ENCODE measurements at regions not wholly inside any gene's neighbourhood (a gene's known extent, or its start where the extent isn't known, plus 50 kb on each side); places are given as distances from the start of the nearest gene placed in this dataset.
"Not testable (repeated sequence)": the region's sequence is repeated elsewhere in the genome, so short reads cannot be mapped to it uniquely, and the experiment has no call there.

DNA sequence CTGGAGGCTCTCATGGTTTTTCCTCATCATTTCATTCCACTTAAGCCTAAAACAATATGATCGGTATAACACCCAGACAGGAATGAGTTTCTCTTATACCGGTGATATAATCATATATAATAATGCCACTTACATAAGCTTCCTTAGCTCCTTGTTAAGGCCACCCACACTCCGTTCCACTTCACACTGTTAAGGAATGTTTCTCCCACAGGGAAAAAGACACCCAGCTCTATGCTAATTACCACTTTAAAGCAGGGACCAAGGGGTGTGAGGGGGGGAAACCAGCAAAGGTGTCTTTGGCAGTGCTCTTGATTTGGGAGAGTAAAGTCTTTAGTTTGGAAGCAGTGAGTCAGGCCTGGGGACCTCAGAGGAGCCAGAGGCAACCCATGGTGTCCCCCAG is 245.4 kb downstream of the NPIPA7 start:
- DNase-seq = not testable (repeated sequence)

DNA sequence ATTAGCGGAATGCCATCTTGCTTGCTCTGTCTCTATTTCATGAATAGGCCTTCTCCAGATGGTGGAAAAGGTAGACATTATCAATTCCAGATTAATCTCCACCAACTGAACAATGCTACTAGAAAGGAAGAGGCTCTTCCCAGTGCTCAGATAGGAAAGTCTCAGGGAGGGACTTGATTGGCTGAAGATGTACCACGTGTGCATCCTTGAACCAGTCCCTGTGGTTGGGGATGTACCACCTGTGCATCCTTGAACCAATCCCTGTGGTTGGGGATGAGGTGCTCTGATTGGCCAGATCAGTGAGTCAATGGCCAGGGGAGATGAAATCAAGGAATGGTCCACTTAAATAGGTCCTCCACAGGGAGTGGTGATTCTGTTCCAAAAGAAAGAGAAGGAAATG is 246.2 kb downstream of the NPIPA7 start:
- DNase-seq = not testable (repeated sequence)

DNA sequence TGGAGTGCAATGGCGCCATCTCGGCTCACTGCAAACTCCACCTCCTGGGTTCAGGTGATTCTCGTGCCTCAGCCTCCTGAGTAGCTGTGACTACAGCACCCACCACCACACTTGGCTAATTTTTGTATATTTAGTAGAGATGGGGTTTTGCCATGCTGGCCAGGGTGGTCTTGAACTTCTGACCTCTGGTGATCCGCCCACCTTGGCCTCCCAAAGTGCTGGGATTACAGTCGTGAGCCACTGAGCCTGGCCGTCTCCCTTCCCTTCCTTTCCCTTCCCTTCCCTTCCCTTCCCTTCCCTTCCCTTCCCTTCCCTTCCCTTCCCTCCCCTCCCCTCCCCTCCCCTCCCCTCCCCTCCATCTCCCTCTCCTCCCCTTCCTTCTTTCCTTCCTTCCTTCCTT is 248.9 kb downstream of the NPIPA7 start:
- DNase-seq = not testable (repeated sequence)

DNA sequence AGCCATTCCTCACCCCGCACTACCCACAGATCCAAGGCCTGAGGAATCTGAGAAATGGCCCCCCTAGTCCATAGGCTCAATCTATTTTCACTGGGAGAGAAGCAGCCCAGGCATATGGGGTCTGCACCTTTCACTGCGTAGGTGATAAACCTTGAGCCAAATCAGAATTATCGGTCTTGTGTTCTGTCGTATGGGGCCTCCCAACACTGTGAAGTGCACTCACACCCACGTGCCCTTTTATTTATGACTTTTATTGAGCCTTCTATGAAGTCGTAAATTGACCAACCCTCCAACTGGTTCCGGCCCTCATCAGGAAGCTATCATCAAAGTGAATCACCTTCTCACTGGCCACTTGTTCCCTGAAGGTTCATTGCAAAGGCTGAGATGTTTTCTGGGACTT is 259.3 kb downstream of the NPIPA7 start:
- not testable (repeated sequence) for DNase-seq

DNA sequence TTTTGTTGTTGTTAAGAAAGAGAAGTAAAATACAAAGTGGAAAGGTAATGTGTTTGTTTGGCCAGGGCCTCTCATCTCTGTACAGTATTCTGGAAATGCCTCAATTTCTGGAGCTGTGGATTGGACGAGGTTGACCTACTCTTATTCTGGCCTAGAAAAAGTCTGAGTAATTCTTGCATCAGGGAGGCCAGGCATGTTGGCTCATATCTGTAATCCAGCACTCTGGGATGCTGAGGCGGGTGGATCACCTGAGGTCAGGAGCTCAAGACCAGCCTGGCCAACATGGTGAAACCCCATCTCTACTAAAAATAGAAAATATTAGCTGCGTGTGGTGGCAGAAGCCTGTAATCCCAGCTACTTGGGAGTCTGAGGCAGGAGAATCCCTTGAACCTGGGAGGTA is 259.8 kb downstream of the NPIPA7 start:
- not testable (repeated sequence) for DNase-seq

DNA sequence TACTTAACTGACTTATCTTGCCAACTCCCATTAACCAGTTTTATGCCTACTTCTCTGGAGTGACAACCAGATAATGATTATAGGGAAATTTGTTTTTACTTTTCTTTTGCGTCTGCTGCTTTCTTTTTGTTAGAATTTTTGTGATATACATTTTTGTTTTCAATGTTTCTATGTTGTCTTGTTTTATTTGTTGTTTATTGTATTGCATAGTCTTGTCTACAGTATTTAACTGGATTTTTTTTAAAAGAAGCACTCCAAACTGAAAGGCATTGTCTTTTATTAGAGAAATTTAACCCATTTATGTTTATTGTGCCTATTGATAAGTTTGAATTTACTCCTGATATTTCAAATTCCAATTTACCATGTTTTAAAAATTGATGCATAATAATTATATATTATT is 264.9 kb downstream of the NPIPA7 start:
- DNase-seq = not testable (repeated sequence)

DNA sequence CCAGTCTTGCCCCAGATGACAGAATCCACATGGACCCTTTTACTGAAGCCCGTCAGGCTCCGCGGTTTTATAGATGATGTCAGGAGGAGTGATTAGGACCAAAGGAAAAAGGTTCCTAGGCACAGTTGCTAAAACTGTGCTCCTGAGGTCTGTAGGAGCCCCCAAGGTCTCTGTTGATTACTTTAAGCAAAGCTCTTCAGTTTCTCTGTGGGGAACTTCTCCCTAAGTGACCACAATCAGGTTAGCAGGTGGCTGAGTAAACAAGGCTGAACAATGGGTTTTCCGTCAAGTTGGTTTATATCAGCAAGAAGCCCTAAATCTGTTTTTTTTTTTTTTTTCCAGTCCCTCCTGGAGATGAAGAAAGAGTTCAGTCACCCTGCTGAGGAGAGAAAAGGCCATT is 269.1 kb downstream of the NPIPA7 start:
- DNase-seq = not testable (repeated sequence)

DNA sequence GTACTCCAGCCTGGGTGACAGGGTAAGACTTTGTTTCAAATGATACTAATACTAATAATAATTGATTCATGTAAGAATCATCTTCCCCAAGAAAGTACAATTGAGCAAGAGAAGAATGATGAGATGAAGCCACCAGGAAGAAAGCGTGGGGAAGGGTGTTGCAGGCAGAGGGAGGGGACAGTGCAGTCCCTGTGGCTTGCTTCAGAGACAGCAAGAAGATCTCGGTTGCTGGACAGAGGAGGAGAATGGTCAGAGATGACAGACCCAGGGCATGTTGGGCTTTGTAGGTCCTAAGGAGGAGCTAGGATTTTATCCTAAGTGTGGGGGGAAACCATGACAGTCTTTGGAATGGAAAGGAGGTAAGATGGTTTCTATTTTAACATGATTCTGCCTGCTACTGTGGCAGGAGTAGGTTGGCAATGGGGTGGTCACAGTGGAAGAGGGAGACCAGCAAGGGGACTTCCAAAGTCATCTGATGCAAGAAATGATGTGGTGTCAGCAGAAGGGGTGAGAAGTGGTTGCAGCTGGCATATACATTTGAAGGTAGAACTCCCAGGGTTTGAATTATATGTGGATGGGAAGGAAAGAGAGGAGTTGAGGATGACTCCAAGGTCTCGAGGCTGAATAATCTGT is 293.4 kb downstream of the NPIPA7 start:
- DNase-seq = not testable (repeated sequence)

DNA sequence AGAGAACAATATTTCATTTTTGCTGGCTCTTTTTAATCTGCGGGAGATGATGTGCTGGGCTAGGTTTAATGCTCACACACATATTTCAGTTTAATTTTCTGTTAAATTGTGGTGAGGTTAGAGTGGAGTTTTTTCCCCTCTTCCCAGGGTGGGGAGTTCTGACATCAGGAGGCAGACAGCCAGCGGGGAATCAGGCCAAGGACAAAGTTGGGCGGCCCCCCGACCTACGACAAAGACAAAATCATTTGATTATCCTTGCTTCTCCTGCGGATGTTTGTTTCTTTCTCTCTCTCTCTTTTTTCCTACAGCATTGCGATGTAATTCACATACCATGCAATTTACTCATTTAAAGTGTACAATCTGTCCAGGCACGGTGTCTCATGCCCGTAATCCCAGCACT is 295.9 kb downstream of the NPIPA7 start:
- DNase-seq = not testable (repeated sequence)

DNA sequence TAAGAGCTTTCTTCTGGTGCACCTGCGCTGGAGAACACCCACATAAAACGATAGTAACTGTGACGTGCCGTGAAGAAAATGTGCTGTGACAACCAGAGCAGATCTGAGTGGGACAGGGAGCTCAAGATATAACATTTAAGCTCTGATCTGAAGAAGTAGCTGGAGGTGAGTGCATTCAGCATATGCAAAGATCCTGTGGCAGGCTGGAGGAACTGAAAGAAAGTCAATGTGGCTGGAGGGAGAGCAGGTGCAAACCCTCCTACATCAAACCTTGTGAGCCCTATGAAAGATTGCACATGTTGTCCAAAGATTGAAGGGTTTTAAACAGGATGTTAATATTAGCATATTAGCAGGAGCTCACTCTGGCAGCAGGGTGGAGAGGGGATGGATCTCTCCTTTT is 342.9 kb downstream of the NPIPA7 start:
- DNase-seq = not testable (repeated sequence)

DNA sequence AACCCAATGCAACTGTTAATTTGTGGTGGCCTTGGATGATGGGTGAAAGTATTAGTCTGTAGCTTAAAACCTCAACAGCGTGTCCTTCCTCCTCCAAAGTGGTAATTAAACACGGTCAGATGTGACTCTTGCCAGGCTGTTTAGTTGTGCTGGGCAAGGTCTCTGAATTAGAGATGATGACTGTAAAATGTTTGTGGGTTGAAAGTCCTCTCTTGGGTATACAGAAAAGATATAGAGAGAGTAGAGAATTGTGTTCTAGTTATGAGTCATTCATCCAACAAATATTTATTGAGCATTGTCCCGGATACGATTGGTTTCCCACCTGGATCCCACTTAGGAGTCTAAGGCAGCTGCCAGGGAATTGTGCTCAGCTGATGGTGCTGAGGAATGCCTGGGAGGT is 343.7 kb downstream of the NPIPA7 start:
- not testable (repeated sequence) for DNase-seq

DNA sequence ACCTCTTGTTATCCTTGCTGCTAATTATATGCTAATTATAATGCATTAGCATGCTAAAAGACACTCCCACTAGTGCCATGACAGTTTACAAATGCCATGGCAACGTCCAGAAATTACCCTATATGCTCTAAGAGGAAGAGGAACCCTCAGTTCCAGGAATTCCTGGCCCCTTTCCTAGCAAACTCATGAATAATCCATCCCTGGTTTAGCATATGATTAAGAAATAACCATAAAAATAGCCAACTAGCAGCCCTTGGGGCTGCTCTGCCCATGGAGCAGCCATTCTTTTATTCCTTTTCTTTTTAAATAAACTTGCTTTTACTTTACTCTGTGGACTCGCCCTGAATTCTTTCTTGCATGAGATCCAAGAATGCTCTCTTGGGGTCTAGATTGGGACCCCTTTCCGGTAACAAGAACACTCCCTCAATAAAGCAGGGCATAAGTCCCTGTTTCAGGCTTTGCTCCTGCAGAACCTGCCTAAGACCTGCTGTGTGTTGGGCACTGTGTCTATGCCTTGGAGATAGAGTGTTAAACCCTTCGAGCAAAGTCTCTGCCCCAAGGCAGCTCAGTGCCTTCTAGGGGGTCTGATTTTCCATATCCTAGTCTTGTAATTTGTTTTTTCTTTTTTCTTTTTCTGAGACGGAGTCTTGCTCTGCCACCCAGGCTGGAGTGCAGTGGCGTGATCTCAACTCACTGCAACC is 345.0 kb downstream of the NPIPA7 start:
- DNase-seq = not testable (repeated sequence)

DNA sequence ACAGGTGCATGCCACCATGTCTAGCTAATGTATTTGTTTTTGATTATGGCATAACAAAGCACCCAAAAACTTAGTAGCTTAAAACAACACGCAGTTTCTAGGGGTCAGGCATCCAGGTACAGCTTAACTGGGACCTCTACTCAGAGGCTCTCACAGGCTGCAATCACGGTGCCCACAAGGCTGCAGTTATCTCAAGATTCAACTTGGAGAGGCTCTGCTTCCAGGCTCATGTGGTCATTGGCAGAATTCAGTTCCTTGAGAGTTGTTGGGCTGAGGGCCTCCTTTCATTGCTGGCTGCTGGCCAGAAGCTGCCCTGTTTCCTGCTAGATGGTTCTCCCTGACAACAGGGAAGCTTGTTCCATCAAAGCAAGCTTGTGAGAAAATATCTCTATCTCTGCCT is 348.1 kb downstream of the NPIPA7 start:
- DNase-seq = not testable (repeated sequence)

DNA sequence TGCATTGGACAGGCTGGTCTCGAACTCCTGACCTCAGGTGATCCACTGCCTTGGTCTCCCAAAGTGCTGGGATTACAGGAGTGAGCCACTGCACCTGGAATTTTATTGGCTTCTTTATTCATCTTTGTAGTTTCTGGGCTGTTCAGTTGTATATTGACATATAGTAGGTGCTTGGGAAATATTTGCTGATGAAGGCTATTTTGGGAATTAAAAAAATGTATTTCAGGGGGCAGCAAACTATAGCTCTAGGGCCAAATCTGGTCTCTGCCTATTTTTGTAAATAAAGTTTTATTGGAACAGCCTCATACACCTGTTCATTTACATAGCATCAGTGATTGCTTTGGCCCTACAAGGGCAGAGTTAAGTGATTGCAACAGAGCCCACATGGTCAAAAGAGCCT is 363.6 kb downstream of the NPIPA7 start:
- DNase-seq = not testable (repeated sequence)

DNA sequence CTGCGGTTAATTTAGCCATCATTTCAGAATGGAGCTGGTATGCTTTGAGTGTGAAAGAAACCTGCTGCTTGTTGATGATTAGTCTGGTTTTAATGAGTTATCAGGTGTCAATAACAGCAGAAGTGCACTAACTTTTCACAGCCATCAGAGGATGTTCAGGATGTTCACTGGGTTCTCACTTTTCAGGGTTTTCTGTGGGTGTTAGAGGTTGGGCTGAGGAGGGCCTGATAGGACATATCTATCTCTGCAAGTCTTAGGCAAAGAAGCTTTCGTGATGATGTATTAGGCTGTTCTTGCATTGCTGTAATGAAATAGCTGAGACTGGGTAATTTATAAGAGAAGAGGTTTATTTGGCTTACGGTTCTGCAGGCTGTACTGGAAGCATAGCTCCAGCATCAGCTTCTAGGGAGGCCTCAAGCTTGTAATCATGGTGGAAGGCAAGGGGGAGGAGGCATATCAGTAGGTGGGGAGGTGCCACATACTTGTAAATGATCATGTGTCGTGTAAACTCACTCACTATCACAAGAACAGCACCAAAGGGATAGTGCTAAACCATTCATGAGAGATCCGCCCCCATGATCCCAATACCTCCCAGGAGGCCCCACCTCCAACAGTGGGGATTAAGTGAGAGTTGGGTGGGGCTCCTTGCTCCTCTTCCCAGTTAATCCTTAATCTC is 376.2 kb downstream of the NPIPA7 start:
- DNase-seq = not testable (repeated sequence)

DNA sequence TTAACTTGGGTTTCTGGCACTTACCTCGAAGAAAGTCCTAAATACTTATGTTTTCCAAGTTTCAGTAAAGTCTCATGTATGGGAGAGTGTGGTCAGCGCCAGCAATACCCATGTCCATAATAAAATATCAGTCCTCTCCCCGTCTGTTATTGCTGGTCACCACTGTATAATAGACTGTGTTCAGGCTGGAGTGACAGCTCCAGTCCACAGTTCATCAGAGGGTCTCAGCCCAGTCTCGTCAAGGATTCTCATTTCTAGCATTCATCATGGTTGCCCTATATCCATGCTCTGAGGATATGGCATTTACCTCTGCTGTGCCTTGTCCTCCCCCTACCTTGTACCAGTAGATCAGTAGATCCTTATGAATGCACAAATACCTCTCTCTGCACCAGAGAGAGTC is 384.5 kb downstream of the NPIPA7 start:
- DNase-seq = no peak

DNA sequence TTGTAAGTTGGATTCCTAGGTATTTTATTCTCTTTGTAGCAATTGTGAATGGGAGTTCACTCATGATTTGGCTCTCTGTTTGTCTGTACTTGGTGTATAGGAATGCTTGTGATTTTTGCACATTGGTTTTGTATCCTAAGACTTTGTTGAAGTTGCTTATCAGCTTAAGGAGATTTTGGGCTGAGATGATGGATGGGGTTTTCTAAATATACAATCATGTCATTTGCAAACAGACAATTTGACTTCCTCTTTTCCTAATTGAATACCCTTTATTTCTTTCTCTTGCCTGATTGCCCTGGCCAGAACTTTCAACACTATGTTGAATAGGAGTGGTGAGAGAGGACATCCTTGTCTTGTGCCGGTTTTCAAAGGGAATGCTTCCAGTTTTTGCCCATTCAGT is 391.8 kb downstream of the NPIPA7 start:
- not testable (repeated sequence) for DNase-seq

DNA sequence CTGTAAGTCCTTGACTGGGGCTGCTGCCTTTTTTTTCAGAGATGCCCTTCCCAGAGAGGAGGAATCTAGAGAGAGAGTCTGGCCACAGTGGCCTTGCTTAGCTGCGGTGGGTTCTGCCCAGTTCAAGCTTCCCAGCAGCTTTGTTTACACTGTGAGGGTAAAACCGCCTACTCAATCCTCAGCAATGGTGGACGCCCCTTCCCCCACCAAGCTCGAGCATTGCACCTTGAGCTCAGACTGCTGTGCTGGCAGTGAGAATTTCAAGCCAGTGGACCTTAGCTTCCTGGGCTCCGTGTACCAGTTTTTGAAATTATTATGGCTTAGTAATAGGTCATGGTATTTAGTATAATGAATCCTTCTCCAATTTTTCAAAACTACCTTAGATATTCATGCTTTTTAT is 395.4 kb downstream of the NPIPA7 start:
- DNase-seq = no peak

DNA sequence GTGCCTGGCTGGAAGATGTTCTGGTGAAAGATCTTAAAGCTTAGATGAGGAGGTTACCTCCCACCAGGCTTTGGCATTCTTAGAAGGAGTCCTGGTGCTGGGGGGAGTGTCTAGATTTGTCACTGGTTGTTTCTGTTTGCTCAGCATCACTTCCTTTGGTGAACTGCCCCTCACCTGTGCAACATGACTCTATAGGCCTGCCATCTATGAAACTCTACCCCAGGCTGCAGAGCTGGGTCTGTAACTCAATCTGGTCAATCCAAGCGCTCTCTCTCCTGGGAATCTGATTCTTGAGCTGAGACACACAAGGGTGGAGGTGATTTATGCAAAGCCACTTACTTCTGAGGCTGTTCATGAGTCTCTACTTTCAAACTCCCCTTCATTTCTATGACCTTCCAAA is 399.4 kb downstream of the NPIPA7 start:
- no peak for DNase-seq

DNA sequence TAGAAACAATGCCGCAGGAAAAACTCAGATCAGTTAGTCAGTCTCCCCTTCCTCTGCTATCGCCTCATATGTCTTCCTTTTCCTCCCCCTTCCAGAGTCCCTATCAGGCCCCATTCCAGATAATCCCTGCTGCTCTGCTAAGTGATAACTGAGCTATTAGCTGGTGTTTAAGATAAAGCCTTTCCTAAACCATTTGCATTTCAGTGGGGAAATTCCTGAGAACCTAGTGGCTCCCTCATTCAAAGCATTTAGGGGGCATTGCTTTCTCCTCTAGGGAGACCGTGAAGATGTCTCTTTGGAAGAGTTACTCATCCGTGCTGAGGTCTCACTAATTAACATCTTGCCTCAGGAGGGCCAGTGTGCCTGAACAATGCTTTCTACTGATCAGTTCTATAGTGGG is 401.6 kb downstream of the NPIPA7 start:
- no peak for DNase-seq

DNA sequence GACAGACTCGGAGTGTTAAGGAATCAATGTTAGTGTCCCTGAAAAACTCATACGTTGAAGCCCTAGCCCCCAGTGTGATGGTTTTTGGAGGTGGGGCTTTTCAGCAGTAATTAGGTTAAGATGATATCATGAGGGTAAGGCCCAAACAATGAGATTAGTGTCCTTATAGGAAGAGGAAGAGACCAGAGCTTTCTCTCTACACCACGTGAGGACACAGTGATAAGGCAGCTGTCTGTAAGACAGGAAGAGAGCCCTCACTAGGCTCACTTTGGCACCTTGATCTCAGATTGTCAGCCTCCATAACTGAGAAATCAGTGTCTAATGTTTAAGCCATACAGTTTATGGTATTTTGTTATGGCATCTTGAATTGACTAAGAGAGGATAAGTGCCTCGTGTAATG is 403.2 kb downstream of the NPIPA7 start:
- DNase-seq = no peak

DNA sequence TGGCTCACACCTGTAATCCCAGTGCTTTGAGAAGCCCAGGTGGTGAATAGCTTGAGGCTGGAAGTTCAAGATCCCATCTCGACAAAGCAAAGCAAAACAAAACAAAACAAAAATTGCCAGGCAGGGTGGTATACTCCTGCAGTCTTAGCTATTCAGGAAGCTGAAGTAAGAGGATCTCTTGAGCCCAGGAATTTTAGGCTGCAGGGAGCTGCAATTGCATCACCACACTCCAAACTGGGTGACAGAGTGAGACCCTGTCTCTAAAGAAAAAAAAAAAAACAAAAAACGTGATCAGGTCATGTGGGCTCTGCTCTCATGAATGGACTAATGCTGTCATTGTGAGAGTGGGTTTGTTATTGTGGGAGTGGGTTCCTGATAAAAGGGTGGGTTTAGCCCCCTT is 409.1 kb downstream of the NPIPA7 start:
- DNase-seq = no peak

DNA sequence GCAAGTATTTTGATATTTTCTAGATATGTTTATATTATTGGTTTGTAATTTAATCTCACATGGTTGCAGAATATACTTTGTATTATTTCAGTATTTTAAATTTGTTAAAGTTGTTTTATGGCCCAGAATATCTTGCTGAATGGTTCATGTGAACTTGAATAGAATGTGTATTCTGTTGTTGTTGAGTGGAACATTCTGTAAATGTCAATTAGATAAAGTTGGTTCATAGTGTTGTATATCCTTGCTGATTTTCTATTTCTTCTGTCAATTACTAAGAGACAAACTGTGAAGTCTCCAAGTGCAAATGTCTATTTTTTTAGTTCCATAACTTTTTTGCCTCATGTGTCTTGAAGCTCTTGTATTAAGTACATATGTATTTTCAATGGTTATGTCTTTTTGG is 411.7 kb downstream of the NPIPA7 start:
- DNase-seq = no peak

DNA sequence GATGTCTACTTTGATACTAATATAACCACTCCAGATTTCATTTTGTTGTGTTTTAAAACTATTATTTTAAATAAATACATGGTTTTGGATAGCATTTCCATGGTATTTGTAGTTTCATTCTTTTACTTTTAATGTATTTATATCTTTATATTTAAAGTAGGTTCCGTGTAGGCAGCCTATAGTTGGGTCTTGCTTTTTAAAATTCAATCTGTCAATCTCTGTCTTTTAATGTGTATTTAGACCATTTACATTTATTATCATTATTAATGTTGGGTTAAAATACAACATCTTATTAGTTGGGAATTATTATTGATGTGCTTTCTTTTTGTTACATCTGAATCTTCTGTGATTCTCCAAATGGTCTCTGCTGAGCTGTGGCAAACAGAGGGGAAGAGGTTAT is 412.1 kb downstream of the NPIPA7 start:
- no peak for DNase-seq

All from KG1 (cell line).